ENCODE measurements at regions not wholly inside any gene's neighbourhood (a gene's known extent, or its start where the extent isn't known, plus 50 kb on each side); places are given as distances from the start of the nearest gene placed in this dataset.

DNA sequence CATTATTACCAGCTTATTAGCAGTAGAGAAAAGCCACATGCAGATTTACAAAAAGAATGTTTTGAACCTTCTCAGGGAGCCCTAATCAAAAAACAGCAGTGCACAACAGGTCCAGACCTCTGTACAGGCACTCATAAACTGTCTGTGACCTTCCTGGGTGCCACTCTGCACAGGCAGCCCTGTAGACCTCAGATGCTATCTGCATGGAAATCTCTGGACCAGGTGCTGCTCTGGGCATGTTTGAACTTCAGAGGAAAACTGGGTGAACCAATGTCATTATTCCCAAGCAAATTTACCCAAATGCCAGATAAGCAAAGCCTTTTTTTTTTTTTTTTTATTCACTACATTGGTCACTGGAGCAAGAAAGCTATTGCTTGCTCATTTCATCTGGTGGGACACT is 104.2 kb downstream of the NPY start:
- TF ChIP-seq, protein P1, sequence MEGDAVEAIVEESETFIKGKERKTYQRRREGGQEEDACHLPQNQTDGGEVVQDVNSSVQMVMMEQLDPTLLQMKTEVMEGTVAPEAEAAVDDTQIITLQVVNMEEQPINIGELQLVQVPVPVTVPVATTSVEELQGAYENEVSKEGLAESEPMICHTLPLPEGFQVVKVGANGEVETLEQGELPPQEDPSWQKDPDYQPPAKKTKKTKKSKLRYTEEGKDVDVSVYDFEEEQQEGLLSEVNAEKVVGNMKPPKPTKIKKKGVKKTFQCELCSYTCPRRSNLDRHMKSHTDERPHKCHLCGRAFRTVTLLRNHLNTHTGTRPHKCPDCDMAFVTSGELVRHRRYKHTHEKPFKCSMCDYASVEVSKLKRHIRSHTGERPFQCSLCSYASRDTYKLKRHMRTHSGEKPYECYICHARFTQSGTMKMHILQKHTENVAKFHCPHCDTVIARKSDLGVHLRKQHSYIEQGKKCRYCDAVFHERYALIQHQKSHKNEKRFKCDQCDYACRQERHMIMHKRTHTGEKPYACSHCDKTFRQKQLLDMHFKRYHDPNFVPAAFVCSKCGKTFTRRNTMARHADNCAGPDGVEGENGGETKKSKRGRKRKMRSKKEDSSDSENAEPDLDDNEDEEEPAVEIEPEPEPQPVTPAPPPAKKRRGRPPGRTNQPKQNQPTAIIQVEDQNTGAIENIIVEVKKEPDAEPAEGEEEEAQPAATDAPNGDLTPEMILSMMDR (IDR thresholded peaks at IDR 0.05): no peak
- no peak for TF ChIP-seq POLR2A (IDR thresholded peaks at IDR 0.05)
